Left lung (tissue), 4 donors: ENCODE measurements at regions not wholly inside any gene's neighbourhood (a gene's known extent, or its start where the extent isn't known, plus 50 kb on each side); places are given as distances from the start of the nearest gene placed in this dataset.
A peak's percentile ranks its signal among the peaks of the same experiment; 100 is the strongest.

Experiments used
- ATAC-seq: fragments of 200-7000 bp; cut with Tn5 transposase; one replicate; pipeline ENCODE4 v1.9.1; 2020; ENCODE audit warnings: moderate library complexity
- DNase-seq, 4 donors: peaks; one replicate each; pipeline ENCODE4 v3.0.0-alpha.2; 2013 to 2020
- H3K27ac ChIP-seq, 2 donors: fragments of 200-600 bp; sonication (generic) in 1 of 2; one replicate each; pipeline versions ENCODE4 v1.5.0 to v1.8.0; 2020 to 2021
- H3K27me3 ChIP-seq, 2 donors: fragments of 200-600 bp; sonication (generic) in 1 of 2; one replicate each; pipeline versions ENCODE4 v1.5.0 to v1.8.0; 2020 to 2021
- H3K36me3 ChIP-seq, 2 donors: fragments of 200-600 bp; sonication (generic) in 1 of 2; one replicate each; pipeline versions ENCODE4 v1.5.0 to v1.8.0; 2020 to 2021
- H3K4me1 ChIP-seq, 2 donors: fragments of 200-600 bp; one replicate each; pipeline ENCODE4 v1.8.0; 2021
- H3K4me3 ChIP-seq, 2 donors: fragments of 200-600 bp; sonication (generic) in 1 of 2; one replicate each; pipeline versions ENCODE4 v1.5.0 to v1.8.0; 2020 to 2021; ENCODE audit warnings: mild to moderate bottlenecking in 1 of 2
- H3K9me3 ChIP-seq, 2 donors: fragments of 200-600 bp; sonication (generic) in 1 of 2; one replicate each; pipeline versions ENCODE4 v1.5.0 to v1.8.0; 2020 to 2021
- CTCF ChIP-seq, 2 donors: fragments of 200-600 bp; sonication (generic) in 1 of 2; IDR thresholded peaks; one replicate each; pipeline versions ENCODE4 v1.5.0 to v1.8.0; 2021; ENCODE audit warnings: antibody characterized with exemption in 2 of 2
- intact Hi-C, 2 donors: fragments of 100-400 bp; cut with DNase I; formaldehyde crosslinking; loops; one replicate each; pipeline versions ENCODE4 v1.11.2 to v1.14.2; 2022
- donor health status: DM: no; HTN: yes; CAD: no.
- donor health status: DM: no; HTN: no; CAD: no.

- no peak for ATAC-seq
- intact Hi-C loops: no loop called here
- H3K4me1 ChIP-seq: no peaks in the 10 kb centered on the region
- DNase-seq: no peak
- no peaks in the 10 kb centered on the region for H3K27me3 ChIP-seq
- no peak for TF ChIP-seq CTCF (IDR thresholded peaks at IDR 0.05)
- H3K4me3 ChIP-seq: no peak overlapping the region
- no peak overlapping the region for H3K27ac ChIP-seq
- no peaks in the 10 kb centered on the region for H3K36me3 ChIP-seq
- H3K9me3 ChIP-seq: no peaks in the 10 kb centered on the region
These were observed 181.2 kb upstream of the MIS18BP1 start for GRCh38 chr14:45434221-45434620.

GRCh38 chr14:45426685-45427282 lies 173.8 kb upstream of the MIS18BP1 start:
- H3K9me3 ChIP-seq: peaks cover 0 to 8% of the 10 kb centered on the region in 2 donors
- no peaks in the 10 kb centered on the region for H3K4me1 ChIP-seq
- H3K4me3 ChIP-seq: no peak overlapping the region
- H3K27ac ChIP-seq: no peak overlapping the region
- DNase-seq (peak in 2 of 4 donors; percentile 8 to 21), ATAC-seq (peak; percentile 75)
- no peaks in the 10 kb centered on the region for H3K36me3 ChIP-seq
- intact Hi-C loops: no loop called here
- H3K27me3 ChIP-seq: no peaks in the 10 kb centered on the region
- peak; percentile 43 to 50 for TF ChIP-seq CTCF (IDR thresholded peaks at IDR 0.05)

- Histone ChIP-seq H3K27ac (no peak overlapping the region), H3K9me3 (peaks cover 0 to 11% of the 10 kb centered on the region in 2 donors), H3K36me3 (no peaks in the 10 kb centered on the region), H3K27me3 (no peaks in the 10 kb centered on the region), H3K4me1 (no peaks in the 10 kb centered on the region), H3K4me3 (no peak overlapping the region)
- DNase-seq: no peak
- no peak for TF ChIP-seq CTCF (IDR thresholded peaks at IDR 0.05)
- ATAC-seq: no peak
- intact Hi-C loops: no loop called here
These were observed 153.9 kb upstream of the MIS18BP1 start for GRCh38 chr14:45406942-45407341.

- no peaks in the 10 kb centered on the region for H3K36me3 ChIP-seq
- no peak for ATAC-seq
These were observed 148.1 kb upstream of the MIS18BP1 start for GRCh38 chr14:45400950-45401640.

More at GRCh38 chr14:45400950-45401640, 148.1 kb upstream of the MIS18BP1 start:
- intact Hi-C loops: no loop called here
- Histone ChIP-seq H3K27me3 (no peaks in the 10 kb centered on the region), H3K4me1 (no peaks in the 10 kb centered on the region), H3K27ac (no peak overlapping the region), H3K4me3 (no peak overlapping the region), H3K9me3 (no peaks in the 10 kb centered on the region)
- no peak for DNase-seq
- no peak for TF ChIP-seq CTCF (IDR thresholded peaks at IDR 0.05)
